HepG2 (cell line): ENCODE measurements at regions not wholly inside any gene's neighbourhood (a gene's known extent, or its start where the extent isn't known, plus 50 kb on each side); places are given as distances from the start of the nearest gene placed in this dataset.

Experiments
- ATAC-seq: fragments of 200-7000 bp; cut with Tn5 transposase; 3 replicates; pipeline ENCODE4 v1.9.1; 2020; ENCODE audit warnings: mild to moderate bottlenecking, moderate library complexity
- BruUV-seq: library from RNA; stranded (reverse); fragments of 400-500 nt; replicated peaks from 2 replicates; lab custom pipeline; 2021; lab: Mats Ljungman, UMichigan
- CTCF ChIA-PET: fragments of 300-600 bp; formaldehyde crosslinking; extraction: SDS; loops from one replicate; lab custom pipeline; 2021; ENCODE audit warnings: low total read pairs, inconsistent platforms, low intra/inter-chr PET ratio; lab: Yijun Ruan, JAX
- POLR2A ChIA-PET: fragments of 350-600 bp; sonication (Branson Sonifier 250); formaldehyde crosslinking; loops from one replicate; lab custom pipeline; 2020; ENCODE audit warnings: antibody characterized with exemption, inconsistent platforms; lab: Yijun Ruan, JAX
- DNase-seq: peaks from one replicate; pipeline ENCODE4 v3.0.0-alpha.2; 2015; ENCODE audit warnings: low spot score
- FAIRE-seq: peaks from 3 replicates; lab custom pipeline; 2011; peaks lifted over from hg19 to GRCh38; lab: Jason Lieb, UNC
- H2AFZ ChIP-seq: one replicate; pipeline ENCODE4 v1.6.1; 2011; ENCODE audit warnings: low read length, inconsistent platforms
- H3K27ac ChIP-seq: fragments of 300-600 bp; 3 replicates; pipeline ENCODE4 v1.8.0; 2011; ENCODE audit warnings: mixed run types, mild to moderate bottlenecking, mixed read lengths, low read length, inconsistent platforms; ENCODE audit not compliant: insufficient read depth; ENCODE audit errors: extremely low read length
- H3K27me3 ChIP-seq, 2 experiments: fragments of 200-600 bp in 1 of 2; 2 replicates in 1 of 2; 3 replicates in 1 of 2; pipeline versions ENCODE4 v1.6.0 to v1.8.0; 2011; ENCODE audit warnings: low read length in 2 of 2, mild to moderate bottlenecking in 2 of 2, moderate library complexity in 2 of 2, inconsistent platforms in 1 of 2; ENCODE audit not compliant: insufficient read depth in 2 of 2, control insufficient read depth in 1 of 2
- H3K36me3 ChIP-seq, 2 experiments: fragments of 200-600 bp in 1 of 2; replicated peaks in 1 of 2; 2 replicates in 1 of 2; 3 replicates in 1 of 2; pipeline versions ENCODE4 v1.5.1 to v1.8.0; 2011; ENCODE audit warnings: low read length in 2 of 2, inconsistent platforms in 1 of 2; ENCODE audit not compliant: insufficient read depth in 2 of 2, control insufficient read depth in 1 of 2
- H3K4me1 ChIP-seq: 2 replicates; pipeline ENCODE4 v1.5.1; 2012; ENCODE audit warnings: low read length, inconsistent platforms; ENCODE audit not compliant: insufficient read depth
- H3K4me2 ChIP-seq: 2 replicates; pipeline ENCODE4 v1.6.0; 2011; ENCODE audit warnings: low read depth, low read length, inconsistent platforms
- H3K4me3 ChIP-seq, 3 experiments: fragments of 200-600 bp in 1 of 3; sonication (generic), shearing (Covaris generic) in 1 of 3; replicated peaks in 1 of 3; 2 replicates each; pipeline ENCODE4 v1.5.1; 2011 to 2016; ENCODE audit warnings: low read length in 3 of 3, inconsistent platforms in 2 of 3, low read depth in 2 of 3, mild to moderate bottlenecking in 2 of 3, control low read depth in 1 of 3, mixed read lengths in 1 of 3; ENCODE audit not compliant: insufficient read depth in 1 of 3
- H3K79me2 ChIP-seq: one replicate; pipeline ENCODE4 v1.6.1; 2011; ENCODE audit warnings: low read length, inconsistent platforms; ENCODE audit not compliant: insufficient read depth
- H3K9ac ChIP-seq: 2 replicates; pipeline ENCODE4 v1.6.0; 2011; ENCODE audit warnings: mild to moderate bottlenecking, low read depth, low read length, inconsistent platforms; ENCODE audit not compliant: insufficient read depth
- H3K9me3 ChIP-seq: 2 replicates; pipeline ENCODE4 v1.5.1; 2012; ENCODE audit warnings: mild to moderate bottlenecking, low read length
- H4K20me1 ChIP-seq: 2 replicates; pipeline ENCODE4 v1.6.0; 2011; ENCODE audit warnings: inconsistent platforms, mild to moderate bottlenecking, low read length, moderate library complexity; ENCODE audit not compliant: insufficient read depth
- MAZ ChIP-seq, 2 experiments: sonication (generic) in 1 of 2; formaldehyde crosslinking in 1 of 2; IDR thresholded peaks; 2 replicates each; pipeline versions ENCODE4 v1.5.0 to v1.6.1; 2012 to 2020; ENCODE audit warnings: low read depth in 2 of 2, mild to moderate bottlenecking in 2 of 2, borderline replicate concordance in 1 of 2, improper control_type of control experiment in 1 of 2, low read length in 1 of 2, missing genetic modification reagents in 1 of 2, moderate library complexity in 1 of 2
- RBFOX2 ChIP-seq: fragments of 200-400 bp; formaldehyde crosslinking; IDR thresholded peaks from 2 replicates; pipeline ENCODE4 v1.6.1; 2017; ENCODE audit warnings: low read depth, mild to moderate bottlenecking, low read length
- ZNF292 ChIP-seq: sonication (generic); formaldehyde crosslinking; IDR thresholded peaks from 2 replicates; pipeline ENCODE4 v1.8.1; 2022; ENCODE audit warnings: mild to moderate bottlenecking, low read depth, missing genetic modification reagents, borderline replicate concordance
- ZNF644 ChIP-seq: IDR thresholded peaks from 2 replicates; pipeline ENCODE4 v1.6.1; 2016; ENCODE audit warnings: low read depth
- ZNF768 ChIP-seq: sonication (generic); formaldehyde crosslinking; IDR thresholded peaks from 2 replicates; pipeline ENCODE4 v1.4.0; 2020; ENCODE audit warnings: missing genetic modification reagents
- ZZZ3 ChIP-seq: sonication (generic); formaldehyde crosslinking; IDR thresholded peaks from 2 replicates; pipeline ENCODE4 v1.4.0; 2020; ENCODE audit warnings: missing genetic modification reagents, mild to moderate bottlenecking, borderline replicate concordance
- WGBS: methylation state at CpG from one replicate; pipeline ENCODE4 v1.1.6; 2017; ENCODE audit warnings: low lambda C conversion rate; 5-methylcytosine and 5-hydroxymethylcytosine counted together
- in situ Hi-C: cut with HindIII; loops from 2 replicates; pipeline ENCODE4 v1.10.0; 2017; ENCODE audit warnings: low pct_unique_long_range_greater_than_20kb; ENCODE audit not compliant: extremely low pct_ligation_motif_present
- intact Hi-C: fragments of 100-400 bp; cut with micrococcal nuclease; formaldehyde crosslinking; loops from one replicate; pipeline ENCODE4 v1.10.0; 2022; ENCODE audit not compliant: unreplicated experiment
- TF ChIP-seq, protein P1 (sequence below): sonication (generic); formaldehyde crosslinking; IDR thresholded peaks from 2 replicates; pipeline ENCODE4 v1.8.1; 2023; ENCODE audit warnings: mild to moderate bottlenecking, moderate library complexity, missing genetic modification reagents
- TF ChIP-seq, protein P2 (sequence below): fragments of 450-650 bp; IDR thresholded peaks from 2 replicates; pipeline ENCODE4 v1.6.1; 2016

DNA sequence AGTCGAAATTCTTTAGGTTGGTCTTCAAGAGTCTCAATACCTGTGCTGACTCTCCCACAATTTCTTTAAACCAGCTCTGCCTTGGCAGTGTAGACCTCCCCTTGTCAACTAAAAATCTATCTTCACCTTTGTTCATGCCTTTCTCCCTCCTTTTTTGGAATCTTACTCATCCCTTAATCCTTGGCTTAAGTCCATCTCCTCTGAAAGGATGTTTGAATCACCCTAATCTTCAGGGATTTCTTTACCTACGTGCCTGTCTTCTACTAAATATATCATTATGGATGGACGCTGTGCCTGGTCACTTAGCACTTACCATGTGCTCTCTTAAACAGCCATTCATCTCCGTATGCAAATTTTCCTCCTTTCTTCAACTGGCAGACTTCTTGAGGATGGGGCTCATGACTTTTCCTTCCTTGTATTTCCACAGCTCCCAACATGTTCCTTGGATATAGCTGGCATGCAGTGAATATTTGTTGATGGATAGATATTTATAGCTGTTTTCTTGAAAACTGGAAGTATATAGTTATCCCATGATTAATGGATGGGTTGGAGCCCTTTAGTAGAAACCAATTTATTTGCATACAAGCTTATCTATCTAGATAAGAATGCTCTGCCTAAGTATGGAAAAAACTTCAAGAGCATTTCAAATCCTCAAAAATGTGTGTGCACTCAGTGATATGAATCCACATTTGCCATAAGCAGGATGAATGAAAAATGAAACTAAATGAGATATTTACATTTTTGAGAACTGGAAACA is 166.6 kb downstream of the SPRY1 start:
- Histone ChIP-seq H3K9ac (no peak overlapping the region), H4K20me1 (no peaks in the 10 kb centered on the region), H3K27me3 (no peaks in the 10 kb centered on the region), H3K27ac (no peak overlapping the region), H3K4me1 (peaks cover 52% of the 10 kb centered on the region), H3K36me3 (no peaks in the 10 kb centered on the region), H3K4me3 (no peak overlapping the region), H3K9me3 (no peaks in the 10 kb centered on the region), H3K4me2 (no peak overlapping the region), H2AFZ (no peak overlapping the region), H3K79me2 (no peaks in the 10 kb centered on the region)
- no peak for FAIRE-seq
- ChIA-PET CTCF (interaction anchor here (1.7 to 2.2 kb wide), 3 partner anchors 17 to 549 kb away, joined by 4 to 10 read pairs (median 4); no protein-coding TSS in a partner anchor), POLR2A (interaction anchor here (2.7 to 3.2 kb wide), 2 partner anchors 8 to 58 kb away, joined by 16 to 24 read pairs; no protein-coding TSS in a partner anchor)
- TF ChIP-seq RBFOX2 (no peak), ZZZ3 (no peak), ZNF644 (no peak), ZNF768 (CRISPR knock-in tag) (no peak), ZNF292 (CRISPR knock-in tag) (no peak), MAZ (IDR thresholded peaks at IDR 0.05; ENCODE audit: borderline replicate concordance, low read depth, low read length) (no peak), MAZ (CRISPR knock-in tag; IDR thresholded peaks at IDR 0.05; ENCODE audit: low read depth) (no peak)
- TF ChIP-seq, protein P1, sequence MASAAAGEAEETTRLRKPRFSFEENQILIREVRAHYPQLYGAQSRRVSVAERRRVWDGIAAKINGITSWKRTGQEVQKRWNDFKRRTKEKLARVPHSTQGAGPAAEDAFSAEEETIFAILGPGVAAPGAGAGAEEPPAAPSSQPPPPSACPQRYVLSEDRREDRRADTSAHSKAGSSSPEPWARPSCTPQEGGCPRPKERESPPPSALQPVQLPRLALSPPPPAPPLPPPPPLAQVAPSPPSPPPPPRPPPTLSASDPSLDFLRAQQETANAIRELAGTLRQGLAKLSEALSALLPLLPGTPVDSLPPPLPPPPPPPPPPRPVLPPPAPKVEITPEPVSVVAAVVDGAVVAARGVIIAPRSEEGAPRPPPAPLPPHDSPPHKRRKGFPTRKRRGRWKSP: no peak
- TF ChIP-seq, protein P2, sequence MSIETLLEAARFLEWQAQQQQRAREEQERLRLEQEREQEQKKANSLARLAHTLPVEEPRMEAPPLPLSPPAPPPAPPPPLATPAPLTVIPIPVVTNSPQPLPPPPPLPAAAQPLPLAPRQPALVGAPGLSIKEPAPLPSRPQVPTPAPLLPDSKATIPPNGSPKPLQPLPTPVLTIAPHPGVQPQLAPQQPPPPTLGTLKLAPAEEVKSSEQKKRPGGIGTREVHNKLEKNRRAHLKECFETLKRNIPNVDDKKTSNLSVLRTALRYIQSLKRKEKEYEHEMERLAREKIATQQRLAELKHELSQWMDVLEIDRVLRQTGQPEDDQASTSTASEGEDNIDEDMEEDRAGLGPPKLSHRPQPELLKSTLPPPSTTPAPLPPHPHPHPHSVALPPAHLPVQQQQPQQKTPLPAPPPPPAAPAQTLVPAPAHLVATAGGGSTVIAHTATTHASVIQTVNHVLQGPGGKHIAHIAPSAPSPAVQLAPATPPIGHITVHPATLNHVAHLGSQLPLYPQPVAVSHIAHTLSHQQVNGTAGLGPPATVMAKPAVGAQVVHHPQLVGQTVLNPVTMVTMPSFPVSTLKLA: no peak
- BruUV-seq: no TSS peak
- in situ Hi-C loops: loop anchor here (5.0 to 25.0 kb wide), 3 partner anchors 99 to 549 kb away; partner anchors contain the start of gene SPRY1
- WGBS: 92% methylated on average over 4 of the region's 4 CpGs
- intact Hi-C loops: loop anchor here (10.0 kb wide), 1 partner anchor 552 kb away; no protein-coding TSS in a partner anchor
- ATAC-seq: no peak
- DNase-seq: no peak
